Head of caudate nucleus (tissue), 42 donors: ENCODE measurements at regions not wholly inside any gene's neighbourhood (a gene's known extent, or its start where the extent isn't known, plus 50 kb on each side); places are given as distances from the start of the nearest gene placed in this dataset.
A peak's percentile ranks its signal among the peaks of the same experiment; 100 is the strongest.
"Not testable (repeated sequence)": the region's sequence is repeated elsewhere in the genome, so short reads cannot be mapped to it uniquely, and the experiment has no call there.

ENCODE experiments used
- DNase-seq, 42 donors: peaks; one replicate each; pipeline versions ENCODE4 v3.0.0 to v3.0.0-alpha.2; 2020 to 2021; ENCODE audit warnings: mixed read lengths in 7 of 42
- intact Hi-C: fragments of 100-400 bp; cut with DNase I; formaldehyde crosslinking; loops from one replicate; pipeline ENCODE4 v1.15.0; 2022

GRCh38 chr4:183374950-183375555 lies 52.8 kb upstream of the CLDN24 start:
- no peak for DNase-seq

GRCh38 chr4:183376381-183376780 lies 54.2 kb upstream of the CLDN24 start:
- peak in 1 of 42 donors; percentile 3 for DNase-seq
- intact Hi-C loops = no loop called here

More at GRCh38 chr4:183374950-183375555, 52.8 kb upstream of the CLDN24 start:
- intact Hi-C loops = no loop called here

- intact Hi-C loops = no loop called here
- no peak for DNase-seq
Measured at GRCh38 chr4:183377491-183377890, 55.3 kb upstream of the CLDN24 start.

GRCh38 chr4:183378347-183378746 lies 56.1 kb upstream of the CLDN24 start:
- DNase-seq, intact Hi-C loops: not testable (repeated sequence)

- intact Hi-C loops = no loop called here
- DNase-seq = no peak
Measured at GRCh38 chr4:183380901-183381300, 58.7 kb upstream of the CLDN24 start.

GRCh38 chr4:183383606-183384005 lies 60.8 kb upstream of the CDKN2AIP start:
- intact Hi-C loops = no loop called here
- DNase-seq = no peak

- DNase-seq = no peak
- intact Hi-C loops = no loop called here
Measured at GRCh38 chr4:183384516-183384915, 59.9 kb upstream of the CDKN2AIP start.

- DNase-seq = no peak
- intact Hi-C loops = no loop called here
Measured at GRCh38 chr4:183384983-183385382, 59.5 kb upstream of the CDKN2AIP start.

- no peak for DNase-seq
- intact Hi-C loops = no loop called here
Measured at GRCh38 chr4:183388021-183388420, 56.4 kb upstream of the CDKN2AIP start.

- intact Hi-C loops = no loop called here
- no peak for DNase-seq
Measured at GRCh38 chr4:183388777-183389176, 55.7 kb upstream of the CDKN2AIP start.

GRCh38 chr4:183390374-183390773 lies 54.1 kb upstream of the CDKN2AIP start:
- intact Hi-C loops = no loop called here
- DNase-seq = no peak

- DNase-seq = no peak
- intact Hi-C loops = no loop called here
Measured at GRCh38 chr4:183391204-183391603, 53.2 kb upstream of the CDKN2AIP start.

- intact Hi-C loops = no loop called here
Measured at GRCh38 chr4:183392377-183392776, 52.1 kb upstream of the CDKN2AIP start.

GRCh38 chr4:183393446-183393845 lies 51.0 kb upstream of the CDKN2AIP start:
- intact Hi-C loops = no loop called here
- no peak for DNase-seq

More at GRCh38 chr4:183392377-183392776, 52.1 kb upstream of the CDKN2AIP start:
- no peak for DNase-seq

- no peak for DNase-seq
- intact Hi-C loops = no loop called here
Measured at GRCh38 chr4:183394166-183394951, 50.1 kb upstream of the CDKN2AIP start.
